HL-60 (cell line): ENCODE measurements at regions not wholly inside any gene's neighbourhood (a gene's known extent, or its start where the extent isn't known, plus 50 kb on each side); places are given as distances from the start of the nearest gene placed in this dataset.

ENCODE experiments used
- DNase-seq, 2 experiments: peaks; one replicate each; pipeline ENCODE4 v3.0.0-alpha.2; 2010 to 2020; ENCODE audit warnings: low read depth in 1 of 2, low spot score in 1 of 2
- H3K27ac ChIP-seq: fragments of 250-450 bp; sonication (Bioruptor Pico); replicated peaks from 2 replicates; pipeline ENCODE4 v1.5.1; 2020; ENCODE audit warnings: mild to moderate bottlenecking, moderate library complexity
- H3K27me3 ChIP-seq: fragments of 250-450 bp; sonication (Bioruptor Pico); 2 replicates; pipeline ENCODE4 v1.5.1; 2021; ENCODE audit warnings: mild to moderate bottlenecking, moderate library complexity; ENCODE audit not compliant: insufficient read depth, poor library complexity, severe bottlenecking
- H3K4me3 ChIP-seq: replicated peaks from 2 replicates; pipeline ENCODE4 v1.5.1; 2011; ENCODE audit warnings: mild to moderate bottlenecking, control low read depth, low read length; ENCODE audit not compliant: insufficient read depth
- GABPA ChIP-seq: IDR thresholded peaks from 2 replicates; pipeline ENCODE4 v1.6.1; 2012; ENCODE audit warnings: low read depth
- POLR2AphosphoS5 ChIP-seq: IDR thresholded peaks from 2 replicates; pipeline ENCODE4 v1.6.1; 2012; ENCODE audit warnings: low read depth
- REST ChIP-seq: IDR thresholded peaks from 2 replicates; pipeline ENCODE4 v1.6.1; 2012; ENCODE audit warnings: low read depth; ENCODE audit not compliant: insufficient replicate concordance
- SPI1 ChIP-seq: IDR thresholded peaks from 2 replicates; pipeline ENCODE4 v1.6.1; 2012; ENCODE audit warnings: low read depth, mild to moderate bottlenecking, borderline replicate concordance
- TF ChIP-seq, protein P1 (sequence below): IDR thresholded peaks from one replicate; pipeline ENCODE4 v1.5.1; 2011; ENCODE audit warnings: low read length, control low read depth, inconsistent platforms; ENCODE audit not compliant: insufficient read depth

GRCh38 chr16:7085776-7086175 lies 246.9 kb upstream of the RBFOX1 start:
- Histone ChIP-seq H3K27ac (no peak overlapping the region), H3K4me3 (no peak overlapping the region), H3K27me3 (peaks cover 4% of the 10 kb centered on the region)
- DNase-seq, result no peak
- TF ChIP-seq SPI1, result no peak
- no peak for TF ChIP-seq GABPA
- TF ChIP-seq, protein P1, sequence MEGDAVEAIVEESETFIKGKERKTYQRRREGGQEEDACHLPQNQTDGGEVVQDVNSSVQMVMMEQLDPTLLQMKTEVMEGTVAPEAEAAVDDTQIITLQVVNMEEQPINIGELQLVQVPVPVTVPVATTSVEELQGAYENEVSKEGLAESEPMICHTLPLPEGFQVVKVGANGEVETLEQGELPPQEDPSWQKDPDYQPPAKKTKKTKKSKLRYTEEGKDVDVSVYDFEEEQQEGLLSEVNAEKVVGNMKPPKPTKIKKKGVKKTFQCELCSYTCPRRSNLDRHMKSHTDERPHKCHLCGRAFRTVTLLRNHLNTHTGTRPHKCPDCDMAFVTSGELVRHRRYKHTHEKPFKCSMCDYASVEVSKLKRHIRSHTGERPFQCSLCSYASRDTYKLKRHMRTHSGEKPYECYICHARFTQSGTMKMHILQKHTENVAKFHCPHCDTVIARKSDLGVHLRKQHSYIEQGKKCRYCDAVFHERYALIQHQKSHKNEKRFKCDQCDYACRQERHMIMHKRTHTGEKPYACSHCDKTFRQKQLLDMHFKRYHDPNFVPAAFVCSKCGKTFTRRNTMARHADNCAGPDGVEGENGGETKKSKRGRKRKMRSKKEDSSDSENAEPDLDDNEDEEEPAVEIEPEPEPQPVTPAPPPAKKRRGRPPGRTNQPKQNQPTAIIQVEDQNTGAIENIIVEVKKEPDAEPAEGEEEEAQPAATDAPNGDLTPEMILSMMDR, result no peak
- TF ChIP-seq REST, result no peak
- TF ChIP-seq POLR2AphosphoS5, result no peak

DNA sequence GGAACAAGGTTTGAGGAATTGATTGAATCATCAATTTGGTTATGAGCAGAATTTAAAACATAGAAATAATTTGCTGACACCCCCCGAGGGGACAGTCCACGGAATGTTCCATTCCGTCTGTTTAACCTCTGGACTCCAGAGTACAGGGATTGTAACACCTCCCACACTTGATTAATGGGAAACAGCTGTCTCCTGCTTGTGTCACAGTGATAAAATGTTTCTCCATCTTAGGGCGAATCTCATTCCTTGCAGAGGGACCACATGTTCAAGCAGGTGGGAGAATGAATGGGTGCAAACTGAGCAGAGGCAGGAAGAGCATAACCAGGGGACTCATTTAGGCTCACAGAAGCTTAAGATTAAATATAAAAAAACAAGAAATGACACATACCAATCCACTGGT lies 249.5 kb upstream of the RBFOX1 start:
- DNase-seq, result no peak
- H3K4me3 ChIP-seq, result no peak overlapping the region
- TF ChIP-seq, protein P1, result no peak
- TF ChIP-seq POLR2AphosphoS5 (no peak), GABPA (no peak), REST (no peak), SPI1 (no peak)

GRCh38 chr16:7077636-7078035 lies 255.0 kb upstream of the RBFOX1 start:
- no peaks in the 10 kb centered on the region for H3K27me3 ChIP-seq
- H3K4me3 ChIP-seq, result no peak overlapping the region
- DNase-seq, result no peak
- H3K27ac ChIP-seq, result no peak overlapping the region
- no peak for TF ChIP-seq SPI1
- TF ChIP-seq POLR2AphosphoS5, result no peak
- TF ChIP-seq, protein P1, result no peak
- no peak for TF ChIP-seq GABPA
- no peak for TF ChIP-seq REST

More for the DNA sequence above, 249.5 kb upstream of the RBFOX1 start:
- H3K27me3 ChIP-seq, result no peaks in the 10 kb centered on the region
- H3K27ac ChIP-seq, result no peak overlapping the region
